Activated CD8-positive, alpha-beta T cell treated with anti-CD3 and anti-CD28 coated beads for 36 hours (primary cell): ENCODE measurements at regions not wholly inside any gene's neighbourhood (a gene's known extent, or its start where the extent isn't known, plus 50 kb on each side); places are given as distances from the start of the nearest gene placed in this dataset.

Experiments used
- ATAC-seq: fragments of 200-7000 bp; cut with Tn5 transposase; one replicate; pipeline ENCODE4 v1.10.0; 2021; ENCODE audit warnings: mild to moderate bottlenecking, moderate library complexity
- CTCF ChIA-PET: fragments of 350-600 bp; sonication (Branson Sonifier 250); formaldehyde crosslinking; loops from one replicate; lab custom pipeline; 2021; ENCODE audit warnings: antibody characterized with exemption; lab: Charles Lee
- POLR2A ChIA-PET: fragments of 350-600 bp; sonication (Branson Sonifier 250); formaldehyde crosslinking; loops from one replicate; lab custom pipeline; 2021; ENCODE audit warnings: antibody characterized with exemption; lab: Charles Lee
- DNase-seq: peaks from one replicate; pipeline ENCODE4 v3.0.0-alpha.2; 2020
- H3K27ac Mint-ChIP-seq: one replicate; pipeline ENCODE4 v1.8.0; 2021; ENCODE audit warnings: mild to moderate bottlenecking, mixed read lengths
- H3K27me3 Mint-ChIP-seq: one replicate; pipeline ENCODE4 v1.8.0; 2021; ENCODE audit warnings: mixed read lengths
- H3K36me3 Mint-ChIP-seq: one replicate; pipeline ENCODE4 v1.8.0; 2021; ENCODE audit warnings: low read depth, mixed read lengths
- H3K4me1 Mint-ChIP-seq: one replicate; pipeline ENCODE4 v1.8.0; 2021; ENCODE audit warnings: low read depth, mixed read lengths
- H3K4me3 Mint-ChIP-seq: one replicate; pipeline ENCODE4 v1.8.0; 2021; ENCODE audit warnings: mild to moderate bottlenecking, moderate library complexity, mixed read lengths
- H3K9me3 Mint-ChIP-seq: one replicate; pipeline ENCODE4 v1.8.0; 2021; ENCODE audit warnings: mixed read lengths
- intact Hi-C: fragments of 100-400 bp; cut with micrococcal nuclease; formaldehyde crosslinking; loops from one replicate; pipeline ENCODE4 v1.10.0; 2022
- TF ChIP-seq, protein P1 (sequence below): fragments of 200-600 bp; IDR thresholded peaks from one replicate; pipeline ENCODE4 v1.8.0; 2022; ENCODE audit warnings: antibody characterized with exemption, mild to moderate bottlenecking

GRCh38 chr1:221204055-221204833, 325.0 kb downstream of the HLX start:
- POLR2A ChIA-PET, result no interaction called here
- DNase-seq (no peak), ATAC-seq (no peak)
- Mint-ChIP-seq H3K27ac (no peak overlapping the region), H3K9me3 (no peaks in the 10 kb centered on the region), H3K36me3 (no peaks in the 10 kb centered on the region), H3K27me3 (no peaks in the 10 kb centered on the region), H3K4me3 (no peak overlapping the region), H3K4me1 (no peaks in the 10 kb centered on the region)
- TF ChIP-seq, protein P1, sequence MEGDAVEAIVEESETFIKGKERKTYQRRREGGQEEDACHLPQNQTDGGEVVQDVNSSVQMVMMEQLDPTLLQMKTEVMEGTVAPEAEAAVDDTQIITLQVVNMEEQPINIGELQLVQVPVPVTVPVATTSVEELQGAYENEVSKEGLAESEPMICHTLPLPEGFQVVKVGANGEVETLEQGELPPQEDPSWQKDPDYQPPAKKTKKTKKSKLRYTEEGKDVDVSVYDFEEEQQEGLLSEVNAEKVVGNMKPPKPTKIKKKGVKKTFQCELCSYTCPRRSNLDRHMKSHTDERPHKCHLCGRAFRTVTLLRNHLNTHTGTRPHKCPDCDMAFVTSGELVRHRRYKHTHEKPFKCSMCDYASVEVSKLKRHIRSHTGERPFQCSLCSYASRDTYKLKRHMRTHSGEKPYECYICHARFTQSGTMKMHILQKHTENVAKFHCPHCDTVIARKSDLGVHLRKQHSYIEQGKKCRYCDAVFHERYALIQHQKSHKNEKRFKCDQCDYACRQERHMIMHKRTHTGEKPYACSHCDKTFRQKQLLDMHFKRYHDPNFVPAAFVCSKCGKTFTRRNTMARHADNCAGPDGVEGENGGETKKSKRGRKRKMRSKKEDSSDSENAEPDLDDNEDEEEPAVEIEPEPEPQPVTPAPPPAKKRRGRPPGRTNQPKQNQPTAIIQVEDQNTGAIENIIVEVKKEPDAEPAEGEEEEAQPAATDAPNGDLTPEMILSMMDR, result no peak
- intact Hi-C loops, result loop anchor here (5.0 kb wide), 1 partner anchor 392 kb away; no protein-coding TSS in a partner anchor
- CTCF ChIA-PET, result interaction anchor here (0.7 to 2.9 kb wide), 31 partner anchors 11 to 394 kb away, joined by 3 to 21 read pairs (median 3); no protein-coding TSS in a partner anchor

- no peak for ATAC-seq
- no peaks in the 10 kb centered on the region for H3K9me3 Mint-ChIP-seq
- TF ChIP-seq, protein P1, result no peak
- POLR2A ChIA-PET, result no interaction called here
- H3K36me3 Mint-ChIP-seq, result no peaks in the 10 kb centered on the region
- no peak overlapping the region for H3K27ac Mint-ChIP-seq
- no peaks in the 10 kb centered on the region for H3K4me1 Mint-ChIP-seq
- CTCF ChIA-PET, result interaction anchor here (1.7 kb wide), 1 partner anchor 395 kb away, joined by 4 read pairs; no protein-coding TSS in a partner anchor
- peaks cover 2% of the 10 kb centered on the region for H3K27me3 Mint-ChIP-seq
- intact Hi-C loops, result no loop called here
- H3K4me3 Mint-ChIP-seq, result no peak overlapping the region
- no peak for DNase-seq
Observed at GRCh38 chr1:221206076-221206475, 326.8 kb downstream of the HLX start.

DNA sequence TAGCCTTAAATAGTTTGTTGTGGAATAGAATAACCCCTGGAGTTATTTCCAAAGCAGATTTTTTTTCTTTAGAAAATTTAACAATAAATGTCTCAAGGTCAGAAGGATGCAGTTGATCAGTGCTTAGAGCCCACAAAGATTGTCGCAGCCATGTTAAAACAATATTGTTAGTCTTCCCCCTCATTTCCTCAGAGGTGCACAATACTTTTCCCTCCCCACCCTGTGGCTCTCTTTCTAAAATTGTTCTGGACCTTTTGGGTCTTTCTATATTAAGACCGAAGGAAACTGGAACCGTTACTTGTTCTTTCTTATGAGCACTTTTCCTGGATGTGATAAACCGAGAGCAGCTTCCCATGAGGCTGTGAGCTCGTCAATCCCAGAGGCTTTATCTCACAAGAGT, 333.7 kb downstream of the HLX start:
- ChIA-PET POLR2A (no interaction called here), CTCF (no interaction called here)
- H3K4me1 Mint-ChIP-seq, result no peaks in the 10 kb centered on the region
- TF ChIP-seq, protein P1, result no peak
- intact Hi-C loops, result no loop called here
- H3K9me3 Mint-ChIP-seq, result peaks cover 4% of the 10 kb centered on the region
- ATAC-seq (no peak), DNase-seq (no peak)
- H3K27ac Mint-ChIP-seq, result no peak overlapping the region
- H3K27me3 Mint-ChIP-seq, result peaks cover 2% of the 10 kb centered on the region
- H3K36me3 Mint-ChIP-seq, result no peaks in the 10 kb centered on the region
- no peak overlapping the region for H3K4me3 Mint-ChIP-seq

DNA sequence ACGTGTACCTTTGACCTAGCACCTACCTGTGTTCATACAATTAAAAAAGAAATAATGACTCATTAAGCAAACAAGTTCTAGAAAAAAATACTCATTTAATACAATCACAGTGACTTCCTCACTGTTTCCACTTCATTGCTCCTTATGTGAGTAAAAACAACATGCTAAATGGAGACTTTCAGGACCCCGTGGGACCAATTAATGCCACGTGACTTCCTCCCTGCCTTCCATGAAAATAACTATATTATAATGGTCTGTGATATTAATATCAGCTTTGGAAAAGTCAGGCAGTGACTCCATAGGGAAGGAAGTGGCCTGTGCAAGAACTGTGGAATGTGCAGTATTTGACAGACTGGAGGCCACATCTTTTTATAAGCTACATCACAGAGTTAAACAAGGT, 337.8 kb downstream of the HLX start:
- Mint-ChIP-seq H3K36me3 (no peaks in the 10 kb centered on the region), H3K4me1 (no peaks in the 10 kb centered on the region), H3K27me3 (no peaks in the 10 kb centered on the region), H3K4me3 (no peak overlapping the region), H3K9me3 (peaks cover 1% of the 10 kb centered on the region), H3K27ac (no peak overlapping the region)
- TF ChIP-seq, protein P1, result no peak
- no peak for DNase-seq
- intact Hi-C loops, result no loop called here
- CTCF ChIA-PET, result interaction anchor here (1.0 kb wide), 1 partner anchor 14 kb away, joined by 7 read pairs; no protein-coding TSS in a partner anchor
- POLR2A ChIA-PET, result no interaction called here
- no peak for ATAC-seq

GRCh38 chr1:221223281-221223680, 344.0 kb downstream of the HLX start:
- peaks cover 10% of the 10 kb centered on the region for H3K9me3 Mint-ChIP-seq
- H3K36me3 Mint-ChIP-seq, result no peaks in the 10 kb centered on the region
- no peak overlapping the region for H3K4me3 Mint-ChIP-seq
- TF ChIP-seq, protein P1, result no peak
- H3K27me3 Mint-ChIP-seq, result no peaks in the 10 kb centered on the region
- intact Hi-C loops, result no loop called here
- ChIA-PET CTCF (no interaction called here), POLR2A (no interaction called here)
- DNase-seq (no peak), ATAC-seq (no peak)
- H3K27ac Mint-ChIP-seq, result no peak overlapping the region
- H3K4me1 Mint-ChIP-seq, result peaks cover 4% of the 10 kb centered on the region
